ENCODE measurements at regions not wholly inside any gene's neighbourhood (a gene's known extent, or its start where the extent isn't known, plus 50 kb on each side); places are given as distances from the start of the nearest gene placed in this dataset.

DNA sequence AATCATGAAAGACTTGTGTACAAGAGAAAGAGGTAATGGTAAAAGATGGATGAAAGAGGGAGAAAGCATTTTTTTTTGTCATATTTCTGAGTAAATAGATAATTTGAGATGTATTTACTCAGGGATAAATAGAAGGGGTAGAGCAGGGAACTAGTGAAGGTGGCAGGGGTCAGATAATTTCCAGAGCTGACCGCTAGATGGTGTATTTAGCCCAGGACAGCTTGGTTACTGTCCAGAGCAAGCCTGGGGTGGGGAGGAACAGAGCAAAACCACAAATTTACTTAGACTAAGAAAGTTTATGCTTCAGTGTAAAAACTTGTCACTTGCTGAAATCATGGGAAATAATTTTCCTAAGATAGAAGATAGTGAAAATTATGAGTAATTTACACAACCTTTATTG lies 91.5 kb downstream of the XCL2 start:
- no TSS peak for BruUV-seq (replicated peaks)
- ChIA-PET POLR2A (no interaction called here), CTCF (interaction anchor here (0.5 to 2.8 kb wide), 7 partner anchors 10 to 125 kb away, joined by 3 to 7 read pairs (median 3); no protein-coding TSS in a partner anchor)
- Mint-ChIP-seq H3K27me3 (ENCODE audit: insufficient read depth, unreplicated experiment) (peaks cover 10% of the 10 kb centered on the region), H3K4me3 (ENCODE audit: unreplicated experiment) (no peak overlapping the region), H3K9me3 (ENCODE audit: unreplicated experiment) (peaks cover 19% of the 10 kb centered on the region), H3K27ac (ENCODE audit: low read depth, unreplicated experiment) (no peak overlapping the region), H3K4me1 (ENCODE audit: insufficient read depth, unreplicated experiment) (peaks cover 14% of the 10 kb centered on the region), H3K36me3 (ENCODE audit: insufficient read depth, unreplicated experiment) (no peaks in the 10 kb centered on the region)
- TF ChIP-seq, protein P1, sequence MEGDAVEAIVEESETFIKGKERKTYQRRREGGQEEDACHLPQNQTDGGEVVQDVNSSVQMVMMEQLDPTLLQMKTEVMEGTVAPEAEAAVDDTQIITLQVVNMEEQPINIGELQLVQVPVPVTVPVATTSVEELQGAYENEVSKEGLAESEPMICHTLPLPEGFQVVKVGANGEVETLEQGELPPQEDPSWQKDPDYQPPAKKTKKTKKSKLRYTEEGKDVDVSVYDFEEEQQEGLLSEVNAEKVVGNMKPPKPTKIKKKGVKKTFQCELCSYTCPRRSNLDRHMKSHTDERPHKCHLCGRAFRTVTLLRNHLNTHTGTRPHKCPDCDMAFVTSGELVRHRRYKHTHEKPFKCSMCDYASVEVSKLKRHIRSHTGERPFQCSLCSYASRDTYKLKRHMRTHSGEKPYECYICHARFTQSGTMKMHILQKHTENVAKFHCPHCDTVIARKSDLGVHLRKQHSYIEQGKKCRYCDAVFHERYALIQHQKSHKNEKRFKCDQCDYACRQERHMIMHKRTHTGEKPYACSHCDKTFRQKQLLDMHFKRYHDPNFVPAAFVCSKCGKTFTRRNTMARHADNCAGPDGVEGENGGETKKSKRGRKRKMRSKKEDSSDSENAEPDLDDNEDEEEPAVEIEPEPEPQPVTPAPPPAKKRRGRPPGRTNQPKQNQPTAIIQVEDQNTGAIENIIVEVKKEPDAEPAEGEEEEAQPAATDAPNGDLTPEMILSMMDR (IDR thresholded peaks at IDR 0.05; ENCODE audit: unreplicated experiment): peak; percentile 22
- intact Hi-C loops (cut with micrococcal nuclease): no loop called here
- DNase-seq (ENCODE audit: unreplicated experiment): no peak

DNA sequence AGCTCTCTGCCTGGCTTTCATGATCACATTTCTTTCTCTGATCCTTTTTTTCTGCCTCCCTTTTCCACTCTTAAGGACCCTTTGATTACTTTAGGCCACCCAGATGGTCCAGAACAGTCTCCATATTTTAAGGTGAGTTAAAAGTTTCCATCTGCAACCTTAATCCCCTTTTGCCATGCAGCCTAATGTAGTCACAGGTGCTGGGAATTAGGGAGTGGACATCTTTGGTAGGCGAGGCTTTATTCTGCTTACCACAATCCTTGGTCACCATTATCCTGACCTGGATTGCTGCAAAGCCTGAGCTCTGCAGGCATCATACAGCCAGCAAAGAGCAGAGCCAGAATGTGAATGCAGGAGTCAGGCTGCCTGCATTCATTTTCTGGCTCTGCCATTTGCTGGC lies 95.9 kb downstream of the XCL2 start:
- H3K9me3 Mint-ChIP-seq (ENCODE audit: unreplicated experiment): peaks cover 11% of the 10 kb centered on the region
- ChIA-PET POLR2A (interaction anchor here (0.6 to 1.0 kb wide), 2 partner anchors 11 to 61 kb away, joined by 3 to 4 read pairs; no protein-coding TSS in a partner anchor), CTCF (interaction anchor here (1.2 kb wide), 1 partner anchor 9 kb away, joined by 7 read pairs; no protein-coding TSS in a partner anchor)
- no peak for DNase-seq (ENCODE audit: unreplicated experiment)
- TF ChIP-seq, protein P1 (IDR thresholded peaks at IDR 0.05; ENCODE audit: unreplicated experiment): no peak
- no TSS peak for BruUV-seq (replicated peaks)
- no peaks in the 10 kb centered on the region for H3K36me3 Mint-ChIP-seq (ENCODE audit: insufficient read depth, unreplicated experiment)
- peaks cover 22% of the 10 kb centered on the region for H3K27me3 Mint-ChIP-seq (ENCODE audit: insufficient read depth, unreplicated experiment)
- intact Hi-C loops (cut with micrococcal nuclease): no loop called here
- H3K4me3 Mint-ChIP-seq (ENCODE audit: unreplicated experiment): no peak overlapping the region
- H3K27ac Mint-ChIP-seq (ENCODE audit: low read depth, unreplicated experiment): no peak overlapping the region
- H3K4me1 Mint-ChIP-seq (ENCODE audit: insufficient read depth, unreplicated experiment): no peaks in the 10 kb centered on the region

DNA sequence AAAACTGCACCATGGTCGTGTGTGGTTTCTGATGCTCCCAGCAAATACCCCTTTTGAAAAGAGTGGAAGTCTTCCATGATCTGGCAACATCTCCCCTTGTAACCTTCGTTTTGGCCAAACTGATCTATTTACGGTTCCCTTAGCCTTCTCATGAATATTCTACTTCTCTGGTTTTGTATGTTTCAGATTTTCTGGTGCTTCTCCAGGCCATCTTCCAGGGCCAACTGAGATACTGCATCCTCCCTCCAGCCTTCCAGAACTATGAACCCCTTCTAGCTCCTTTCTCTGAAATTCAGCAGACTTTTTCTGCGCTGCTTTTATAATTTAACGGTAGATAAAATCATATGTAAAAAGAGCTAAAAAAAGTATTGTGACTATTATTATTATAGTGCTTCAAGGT lies 97.7 kb downstream of the XCL2 start:
- Mint-ChIP-seq H3K4me1 (ENCODE audit: insufficient read depth, unreplicated experiment) (no peaks in the 10 kb centered on the region), H3K36me3 (ENCODE audit: insufficient read depth, unreplicated experiment) (no peaks in the 10 kb centered on the region), H3K4me3 (ENCODE audit: unreplicated experiment) (no peak overlapping the region), H3K9me3 (ENCODE audit: unreplicated experiment) (no peaks in the 10 kb centered on the region), H3K27ac (ENCODE audit: low read depth, unreplicated experiment) (no peak overlapping the region), H3K27me3 (ENCODE audit: insufficient read depth, unreplicated experiment) (peaks cover 22% of the 10 kb centered on the region)
- DNase-seq (ENCODE audit: unreplicated experiment): no peak
- CTCF ChIA-PET: interaction anchor here (0.6 to 1.8 kb wide), 6 partner anchors 9 to 104 kb away, joined by 3 to 10 read pairs (median 4); no protein-coding TSS in a partner anchor
- intact Hi-C loops (cut with micrococcal nuclease): no loop called here
- POLR2A ChIA-PET: interaction anchor here (0.7 to 1.4 kb wide), 3 partner anchors 12 to 37 kb away, joined by 3 read pairs; no protein-coding TSS in a partner anchor
- BruUV-seq (replicated peaks): no TSS peak
- TF ChIP-seq, protein P1 (IDR thresholded peaks at IDR 0.05; ENCODE audit: unreplicated experiment): no peak

DNA sequence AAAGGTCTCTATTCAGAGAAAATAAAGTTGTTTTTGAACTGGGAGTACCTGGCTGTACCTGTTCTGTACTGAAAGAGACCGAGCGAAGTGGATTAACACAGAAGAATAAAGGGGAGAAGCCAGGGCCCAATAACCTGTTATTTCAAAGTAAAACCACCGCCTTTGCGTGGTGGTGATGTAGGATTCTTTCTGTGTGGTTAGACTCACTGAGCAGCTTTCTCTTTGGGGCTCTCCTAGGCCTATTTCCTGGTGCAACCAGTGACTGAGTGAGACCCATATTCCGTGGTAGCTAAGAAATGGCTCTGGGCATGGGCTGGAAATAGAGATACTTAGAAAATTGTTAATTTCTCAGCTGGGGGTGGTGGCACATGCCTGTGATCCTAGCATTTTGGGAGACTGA lies 99.9 kb downstream of the XCL2 start:
- intact Hi-C loops (cut with micrococcal nuclease): no loop called here
- no peak for DNase-seq (ENCODE audit: unreplicated experiment)
- TF ChIP-seq, protein P1 (IDR thresholded peaks at IDR 0.05; ENCODE audit: unreplicated experiment): no peak
- Mint-ChIP-seq H3K9me3 (ENCODE audit: unreplicated experiment) (no peaks in the 10 kb centered on the region), H3K36me3 (ENCODE audit: insufficient read depth, unreplicated experiment) (no peaks in the 10 kb centered on the region), H3K4me1 (ENCODE audit: insufficient read depth, unreplicated experiment) (peaks cover 5% of the 10 kb centered on the region), H3K27me3 (ENCODE audit: insufficient read depth, unreplicated experiment) (peaks cover 20% of the 10 kb centered on the region), H3K27ac (ENCODE audit: low read depth, unreplicated experiment) (no peak overlapping the region), H3K4me3 (ENCODE audit: unreplicated experiment) (no peak overlapping the region)
- CTCF ChIA-PET: interaction anchor here (0.6 to 2.0 kb wide), 6 partner anchors 12 to 1094 kb away, joined by 3 to 10 read pairs (median 3); no protein-coding TSS in a partner anchor
- POLR2A ChIA-PET: interaction anchor here (1.2 kb wide), 1 partner anchor 11 kb away, joined by 3 read pairs; no protein-coding TSS in a partner anchor
- no TSS peak for BruUV-seq (replicated peaks)

Data from MCF 10A (cell line).